OCI-LY7 (cell line): ENCODE measurements at regions not wholly inside any gene's neighbourhood (a gene's known extent, or its start where the extent isn't known, plus 50 kb on each side); places are given as distances from the start of the nearest gene placed in this dataset.

ENCODE experiments used
- BruUV-seq: library from RNA; stranded (reverse); fragments of 400-500 nt; replicated peaks from 2 replicates; lab custom pipeline; 2021; lab: Mats Ljungman, UMichigan
- CTCF ChIA-PET: fragments of 300-600 bp; sonication (Branson Sonifier 250); formaldehyde crosslinking; loops from one replicate; lab custom pipeline; 2022; ENCODE audit warnings: antibody characterized with exemption; ENCODE audit not compliant: unreplicated experiment; lab: Charles Lee
- POLR2A ChIA-PET: fragments of 300-600 bp; sonication (Branson Sonifier 250); formaldehyde crosslinking; loops from one replicate; lab custom pipeline; 2022; ENCODE audit warnings: antibody characterized with exemption; lab: Charles Lee
- DNase-seq: peaks from one replicate; pipeline ENCODE4 v3.0.0-alpha.2; 2015; ENCODE audit warnings: low spot score
- H2AFZ ChIP-seq: fragments of 200-600 bp; sonication (generic), shearing (Covaris generic); 2 replicates; pipeline ENCODE4 v1.6.1; 2014; ENCODE audit warnings: mild to moderate bottlenecking, antibody characterized with exemption, low read length, moderate library complexity
- H3K27ac ChIP-seq: fragments of 200-600 bp; sonication (generic); 2 replicates; pipeline ENCODE4 v1.5.1; 2014; ENCODE audit warnings: mixed run types, low read depth, mild to moderate bottlenecking, moderate library complexity, low read length, inconsistent platforms; ENCODE audit not compliant: poor library complexity, severe bottlenecking
- H3K36me3 ChIP-seq: fragments of 200-600 bp; sonication (generic); 2 replicates; pipeline ENCODE4 v1.6.1; 2014; ENCODE audit warnings: mild to moderate bottlenecking, antibody characterized with exemption, low read length, moderate library complexity, mixed read lengths; ENCODE audit not compliant: insufficient read depth
- H3K4me1 ChIP-seq: fragments of 200-600 bp; sonication (generic); 2 replicates; pipeline ENCODE4 v1.5.1; 2014; ENCODE audit warnings: mild to moderate bottlenecking, low read length; ENCODE audit not compliant: insufficient read depth, poor library complexity, severe bottlenecking
- H3K4me2 ChIP-seq: fragments of 200-600 bp; sonication (generic); 2 replicates; pipeline ENCODE4 v1.6.1; 2014; ENCODE audit warnings: mild to moderate bottlenecking, low read length
- H3K4me3 ChIP-seq: fragments of 200-600 bp; sonication (generic); 2 replicates; pipeline ENCODE4 v1.5.1; 2014; ENCODE audit warnings: mild to moderate bottlenecking, low read depth, low read length; ENCODE audit not compliant: poor library complexity, severe bottlenecking
- H3K79me2 ChIP-seq: fragments of 200-600 bp; sonication (generic); 2 replicates; pipeline ENCODE4 v1.6.1; 2016; ENCODE audit warnings: low read depth, mild to moderate bottlenecking, low read length, moderate library complexity, mixed read lengths; ENCODE audit not compliant: insufficient read depth
- H3K9me2 ChIP-seq: fragments of 200-600 bp; sonication (generic); 2 replicates; pipeline ENCODE4 v1.6.1; 2016; ENCODE audit warnings: mild to moderate bottlenecking, low read length, mixed read lengths; ENCODE audit not compliant: insufficient read depth
- H3K9me3 ChIP-seq: fragments of 200-600 bp; sonication (generic); 2 replicates; pipeline ENCODE4 v1.6.1; 2014; ENCODE audit warnings: mild to moderate bottlenecking, mixed run types, low read length, mixed read lengths
- H4K20me1 ChIP-seq: fragments of 200-600 bp; sonication (generic); 2 replicates; pipeline ENCODE4 v1.6.1; 2014; ENCODE audit warnings: mild to moderate bottlenecking, antibody characterized with exemption, low read length, moderate library complexity, mixed read lengths; ENCODE audit not compliant: insufficient read depth
- EZH2phosphoT487 ChIP-seq: fragments of 200-600 bp; sonication (generic); IDR thresholded peaks from 2 replicates; pipeline ENCODE4 v1.6.1; 2018; ENCODE audit warnings: low read depth, borderline replicate concordance, mild to moderate bottlenecking, mixed run types, antibody characterized with exemption, low read length, moderate library complexity, mixed read lengths
- intact Hi-C: fragments of 100-400 bp; cut with micrococcal nuclease; formaldehyde crosslinking; loops from one replicate; pipeline ENCODE4 v1.10.0; 2022; ENCODE audit not compliant: unreplicated experiment
- TF ChIP-seq, protein P1 (sequence below): fragments of 200-600 bp; sonication (generic); conservative IDR thresholded peaks from 2 replicates; pipeline ENCODE4 v1.5.1; 2014; ENCODE audit warnings: mild to moderate bottlenecking, antibody characterized with exemption, low read length, moderate library complexity, mixed read lengths

DNA sequence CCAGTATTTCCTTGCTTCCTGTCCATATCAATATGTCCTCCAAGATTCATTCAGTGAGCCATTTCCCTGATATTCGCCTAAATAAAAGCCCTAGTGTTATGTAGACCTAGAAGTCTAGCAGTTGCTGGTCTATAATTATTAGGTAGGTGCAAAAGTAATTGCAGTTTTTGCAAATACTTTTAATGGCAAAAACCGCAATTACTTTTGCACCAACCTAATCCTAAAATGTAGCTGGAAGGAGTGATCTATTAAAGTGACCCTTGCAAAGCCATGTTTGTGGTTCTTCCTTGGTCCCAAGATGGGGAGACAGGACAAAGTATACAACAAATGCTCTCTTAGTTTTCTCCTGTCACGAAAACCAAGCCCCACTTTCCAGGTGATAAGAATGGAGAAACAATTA, 193.0 kb downstream of the IDS start:
- intact Hi-C loops = loop anchor here (5.0 kb wide), 1 partner anchor 385 kb away; no protein-coding TSS in a partner anchor
- H3K4me2 ChIP-seq = no peak overlapping the region
- H4K20me1 ChIP-seq = no peaks in the 10 kb centered on the region
- H3K4me1 ChIP-seq = no peaks in the 10 kb centered on the region
- no peaks in the 10 kb centered on the region for H3K9me2 ChIP-seq
- no peak overlapping the region for H2AFZ ChIP-seq
- no peak overlapping the region for H3K4me3 ChIP-seq
- no peak overlapping the region for H3K27ac ChIP-seq
- ChIA-PET CTCF (no interaction called here), POLR2A (no interaction called here)
- no peaks in the 10 kb centered on the region for H3K36me3 ChIP-seq
- H3K79me2 ChIP-seq = no peaks in the 10 kb centered on the region
- H3K9me3 ChIP-seq = no peaks in the 10 kb centered on the region
- DNase-seq = no peak
- TF ChIP-seq, protein P1, sequence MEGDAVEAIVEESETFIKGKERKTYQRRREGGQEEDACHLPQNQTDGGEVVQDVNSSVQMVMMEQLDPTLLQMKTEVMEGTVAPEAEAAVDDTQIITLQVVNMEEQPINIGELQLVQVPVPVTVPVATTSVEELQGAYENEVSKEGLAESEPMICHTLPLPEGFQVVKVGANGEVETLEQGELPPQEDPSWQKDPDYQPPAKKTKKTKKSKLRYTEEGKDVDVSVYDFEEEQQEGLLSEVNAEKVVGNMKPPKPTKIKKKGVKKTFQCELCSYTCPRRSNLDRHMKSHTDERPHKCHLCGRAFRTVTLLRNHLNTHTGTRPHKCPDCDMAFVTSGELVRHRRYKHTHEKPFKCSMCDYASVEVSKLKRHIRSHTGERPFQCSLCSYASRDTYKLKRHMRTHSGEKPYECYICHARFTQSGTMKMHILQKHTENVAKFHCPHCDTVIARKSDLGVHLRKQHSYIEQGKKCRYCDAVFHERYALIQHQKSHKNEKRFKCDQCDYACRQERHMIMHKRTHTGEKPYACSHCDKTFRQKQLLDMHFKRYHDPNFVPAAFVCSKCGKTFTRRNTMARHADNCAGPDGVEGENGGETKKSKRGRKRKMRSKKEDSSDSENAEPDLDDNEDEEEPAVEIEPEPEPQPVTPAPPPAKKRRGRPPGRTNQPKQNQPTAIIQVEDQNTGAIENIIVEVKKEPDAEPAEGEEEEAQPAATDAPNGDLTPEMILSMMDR = no peak
- TF ChIP-seq EZH2phosphoT487 = no peak
- BruUV-seq = no TSS peak

DNA sequence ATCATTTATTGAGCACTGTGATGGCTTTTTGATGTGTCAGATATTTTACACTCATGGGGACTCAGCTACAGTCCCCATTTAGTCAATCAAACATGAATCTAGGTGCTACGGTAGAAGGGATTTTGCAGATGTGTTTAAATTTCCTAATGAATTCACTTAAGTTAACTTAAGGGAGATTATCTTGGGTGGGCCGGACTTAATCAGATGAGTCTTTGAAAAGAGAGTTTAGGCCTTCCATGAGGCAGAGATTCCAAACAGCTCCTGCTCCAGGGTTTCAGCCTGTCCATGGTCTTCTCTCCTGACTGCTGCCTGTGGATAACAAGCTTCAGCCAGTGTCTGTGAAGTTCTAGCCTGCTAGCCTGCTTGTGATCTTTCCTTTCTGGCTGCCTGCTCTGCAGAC, 202.4 kb downstream of the IDS start:
- ChIA-PET POLR2A (interaction anchor here (0.7 kb wide), 1 partner anchor 8 kb away, joined by 3 read pairs; no protein-coding TSS in a partner anchor), CTCF (no interaction called here)
- no peak overlapping the region for H3K27ac ChIP-seq
- no peaks in the 10 kb centered on the region for H3K9me2 ChIP-seq
- no peaks in the 10 kb centered on the region for H4K20me1 ChIP-seq
- no peaks in the 10 kb centered on the region for H3K9me3 ChIP-seq
- intact Hi-C loops = no loop called here
- no peak overlapping the region for H2AFZ ChIP-seq
- BruUV-seq = no TSS peak
- no peaks in the 10 kb centered on the region for H3K36me3 ChIP-seq
- no peaks in the 10 kb centered on the region for H3K79me2 ChIP-seq
- H3K4me3 ChIP-seq = no peak overlapping the region
- no peaks in the 10 kb centered on the region for H3K4me1 ChIP-seq
- DNase-seq = no peak
- TF ChIP-seq, protein P1 = no peak
- no peak for TF ChIP-seq EZH2phosphoT487
- H3K4me2 ChIP-seq = no peak overlapping the region

DNA sequence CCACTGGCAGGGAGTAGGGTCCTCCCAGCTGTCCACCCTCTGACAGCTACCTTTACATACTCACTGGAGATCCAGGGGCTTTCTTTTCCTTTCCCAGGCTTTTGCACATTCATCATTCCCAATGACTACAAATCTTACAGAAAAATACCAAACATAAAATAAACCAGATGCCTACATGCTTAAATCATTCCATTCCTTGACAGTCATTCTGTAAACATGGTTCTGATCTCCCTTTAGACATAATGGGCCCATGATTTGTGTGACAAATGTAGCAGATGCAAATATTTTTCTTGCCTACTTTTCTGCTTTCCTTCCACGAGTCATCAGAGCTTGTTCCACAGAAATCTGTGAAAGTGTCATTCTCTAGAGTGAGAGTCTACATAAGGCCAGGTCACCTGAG, 207.0 kb downstream of the IDS start:
- H4K20me1 ChIP-seq = no peaks in the 10 kb centered on the region
- POLR2A ChIA-PET = interaction anchor here (0.9 kb wide), 1 partner anchor 8 kb away, joined by 4 read pairs; no protein-coding TSS in a partner anchor
- no peaks in the 10 kb centered on the region for H3K9me3 ChIP-seq
- H3K79me2 ChIP-seq = no peaks in the 10 kb centered on the region
- no peaks in the 10 kb centered on the region for H3K36me3 ChIP-seq
- no peaks in the 10 kb centered on the region for H3K4me1 ChIP-seq
- no peak overlapping the region for H3K4me2 ChIP-seq
- H3K9me2 ChIP-seq = no peaks in the 10 kb centered on the region
- no peak overlapping the region for H2AFZ ChIP-seq
- H3K4me3 ChIP-seq = no peak overlapping the region
- no peak overlapping the region for H3K27ac ChIP-seq
- CTCF ChIA-PET = no interaction called here
- BruUV-seq = no TSS peak
- no peak for TF ChIP-seq EZH2phosphoT487
- TF ChIP-seq, protein P1 = no peak
- no peak for DNase-seq
- intact Hi-C loops = no loop called here
